Naive thymus-derived CD8-positive, alpha-beta T cell (primary cell): ENCODE measurements at regions not wholly inside any gene's neighbourhood (a gene's known extent, or its start where the extent isn't known, plus 50 kb on each side); places are given as distances from the start of the nearest gene placed in this dataset.

ENCODE experiments used
- ATAC-seq, 2 donors: fragments of 150-1000 bp; cut with Tn5 transposase in 1 of 2; sonication (Bioruptor Pico), chemical (Tn5 transposase) in 1 of 2; 1 replicate in 1 of 2; 2 replicates in 1 of 2; pipeline ENCODE4 v1.10.0; 2021; ENCODE audit warnings: mild to moderate bottlenecking in 2 of 2, moderate library complexity in 2 of 2
- POLR2A ChIA-PET: fragments of 350-600 bp; sonication (Branson Sonifier 250); formaldehyde crosslinking; loops from one replicate; lab custom pipeline; 2021; ENCODE audit warnings: antibody characterized with exemption; lab: Charles Lee
- DNase-seq, 10 donors: peaks; one replicate each; pipeline versions ENCODE4 v3.0.0 to v3.0.0-alpha.2; 2020 to 2022
- H3K27ac Mint-ChIP-seq, 10 donors: one replicate each; pipeline ENCODE4 v1.8.0; 2020 to 2022; ENCODE audit warnings: mild to moderate bottlenecking in 10 of 10, mixed read lengths in 10 of 10, moderate library complexity in 4 of 10, inconsistent platforms in 1 of 10
- H3K27me3 Mint-ChIP-seq, 5 donors: one replicate each; pipeline ENCODE4 v1.8.0; 2021 to 2022; ENCODE audit warnings: mixed read lengths in 5 of 5
- H3K36me3 Mint-ChIP-seq, 3 donors: one replicate each; pipeline ENCODE4 v1.8.0; 2020 to 2022; ENCODE audit warnings: mixed read lengths in 3 of 3, mild to moderate bottlenecking in 2 of 3, inconsistent platforms in 1 of 3
- H3K4me1 Mint-ChIP-seq, 4 donors: one replicate each; pipeline ENCODE4 v1.8.0; 2021 to 2022; ENCODE audit warnings: mixed read lengths in 4 of 4
- H3K4me3 Mint-ChIP-seq, 10 donors: one replicate each; pipeline ENCODE4 v1.8.0; 2020 to 2022; ENCODE audit warnings: mild to moderate bottlenecking in 10 of 10, mixed read lengths in 10 of 10, moderate library complexity in 6 of 10, inconsistent platforms in 1 of 10
- H3K9me3 Mint-ChIP-seq, 9 donors: one replicate each; pipeline ENCODE4 v1.8.0; 2020 to 2022; ENCODE audit warnings: mixed read lengths in 9 of 9, mild to moderate bottlenecking in 3 of 9, inconsistent platforms in 1 of 9, moderate library complexity in 1 of 9

DNA sequence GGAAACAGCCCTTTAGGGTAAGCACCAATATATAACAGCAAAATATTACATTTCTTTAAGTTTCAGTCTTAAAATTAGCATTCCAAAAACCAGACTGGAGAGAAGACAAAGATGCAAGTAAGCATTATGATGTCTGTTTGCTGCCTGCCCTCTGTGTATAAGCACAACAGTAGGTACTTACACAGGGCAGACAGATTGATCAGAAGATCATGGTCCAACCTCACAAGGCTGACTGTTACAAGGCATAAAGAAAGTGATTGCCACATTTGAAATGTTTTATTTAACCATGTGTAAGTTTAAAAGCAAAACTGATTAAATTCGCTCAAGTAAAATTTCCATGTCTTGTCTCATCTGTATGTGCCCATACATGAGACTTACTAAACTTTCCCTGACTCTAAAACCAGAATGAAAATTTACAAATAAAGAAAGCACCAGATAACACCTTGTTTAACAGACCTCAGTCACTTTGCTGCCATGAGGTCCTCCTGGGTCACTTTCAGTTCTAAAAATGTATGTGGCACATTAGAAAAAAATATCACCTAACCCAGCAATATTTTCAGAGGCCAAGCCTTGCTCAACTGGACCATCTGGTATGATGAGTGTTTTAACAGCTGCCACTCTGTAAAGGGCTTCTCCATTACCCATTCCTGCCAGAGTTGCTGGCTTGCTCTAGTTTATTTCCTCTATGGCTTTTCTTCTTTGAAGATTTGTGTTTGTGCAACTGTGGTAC, 297.0 kb downstream of the RBM26 start:
- no peak overlapping the region for H3K27ac Mint-ChIP-seq
- no peaks in the 10 kb centered on the region for H3K4me1 Mint-ChIP-seq
- no peaks in the 10 kb centered on the region for H3K36me3 Mint-ChIP-seq
- POLR2A ChIA-PET: no interaction called here
- peaks cover 0 to 1% (median 0%) of the 10 kb centered on the region in 9 donors for H3K9me3 Mint-ChIP-seq
- DNase-seq (no peak), ATAC-seq (no peak)
- peaks cover 0 to 5% (median 3%) of the 10 kb centered on the region in 5 donors for H3K27me3 Mint-ChIP-seq
- no peak overlapping the region for H3K4me3 Mint-ChIP-seq

DNA sequence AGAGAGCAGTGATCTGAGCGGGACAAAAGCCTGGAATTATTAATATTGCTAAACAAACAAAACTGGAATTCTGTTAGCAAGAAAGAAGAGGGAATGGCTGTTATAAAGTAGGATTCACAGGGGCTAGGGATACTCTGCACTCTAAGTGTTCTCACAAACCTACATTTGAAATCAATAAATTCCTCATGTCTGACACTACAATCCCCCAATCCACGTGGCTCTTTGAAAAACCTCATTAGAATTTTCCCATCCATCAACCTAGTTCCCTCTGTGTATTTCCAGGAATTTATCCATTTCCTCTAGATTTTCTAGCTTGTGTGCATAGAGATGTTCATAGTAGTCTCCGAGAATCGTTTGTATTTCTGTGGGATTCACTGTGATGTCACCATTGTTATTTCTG, 307.5 kb downstream of the RBM26 start:
- no peaks in the 10 kb centered on the region for H3K4me1 Mint-ChIP-seq
- POLR2A ChIA-PET: no interaction called here

DNA sequence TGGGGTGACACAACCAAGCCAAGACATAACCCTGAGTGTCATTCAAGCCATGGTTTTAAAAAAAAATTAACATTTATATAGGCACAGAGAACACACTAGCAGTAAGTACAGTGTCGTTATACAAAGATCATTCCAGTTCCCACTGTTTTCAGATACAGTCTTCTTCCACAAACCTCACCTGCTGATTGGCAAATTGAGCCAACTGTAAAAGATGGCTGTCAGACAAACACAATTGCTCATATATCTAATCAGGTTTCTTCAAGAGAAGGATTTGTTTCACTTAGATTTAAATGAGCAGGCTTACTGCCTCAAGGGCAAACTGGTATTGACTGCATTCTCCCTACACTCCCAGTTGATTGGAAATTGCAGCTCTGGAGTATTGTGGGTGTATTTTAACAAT, 308.9 kb downstream of the RBM26 start:
- H3K36me3 Mint-ChIP-seq: peaks cover 0 to 4% (median 0%) of the 10 kb centered on the region in 3 donors
- DNase-seq (no peak), ATAC-seq (no peak)
- POLR2A ChIA-PET: no interaction called here
- H3K4me3 Mint-ChIP-seq: no peak overlapping the region
- H3K4me1 Mint-ChIP-seq: no peaks in the 10 kb centered on the region
- H3K27me3 Mint-ChIP-seq: peaks cover 0 to 15% (median 6%) of the 10 kb centered on the region in 5 donors
- H3K27ac Mint-ChIP-seq: peak overlapping the region in 1 of 10 donors; percentile 0
- H3K9me3 Mint-ChIP-seq: no peaks in the 10 kb centered on the region

More for the DNA sequence above, 307.5 kb downstream of the RBM26 start:
- H3K27me3 Mint-ChIP-seq: peaks cover 3 to 15% (median 7%) of the 10 kb centered on the region in 5 donors
- ATAC-seq: no peak
- no peaks in the 10 kb centered on the region for H3K9me3 Mint-ChIP-seq
- no peak overlapping the region for H3K4me3 Mint-ChIP-seq
- H3K27ac Mint-ChIP-seq: no peak overlapping the region
- H3K36me3 Mint-ChIP-seq: peaks cover 0 to 4% (median 0%) of the 10 kb centered on the region in 3 donors
- no peak for DNase-seq

DNA sequence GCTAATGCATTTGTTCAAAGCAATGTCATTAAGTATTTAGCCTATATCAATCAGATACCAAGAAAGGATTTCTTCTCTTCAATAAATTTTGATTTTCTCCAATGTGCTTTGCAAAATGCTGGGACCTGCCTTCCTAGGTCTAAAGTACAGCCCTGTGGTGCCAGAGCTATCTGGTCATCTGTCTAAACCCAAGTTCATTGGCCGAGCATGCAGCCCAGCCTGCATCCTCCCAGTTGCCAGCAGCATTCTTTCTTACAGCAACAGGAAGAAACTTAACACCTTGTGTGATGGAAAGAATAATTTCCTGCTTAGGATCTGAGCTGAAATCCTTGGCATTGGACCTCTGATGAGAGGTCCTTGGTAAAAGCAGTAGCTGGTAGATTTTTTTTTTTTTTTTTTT, 310.0 kb downstream of the RBM26 start:
- Mint-ChIP-seq H3K4me1 (no peaks in the 10 kb centered on the region), H3K27me3 (peaks cover 0 to 15% (median 6%) of the 10 kb centered on the region in 5 donors), H3K36me3 (no peaks in the 10 kb centered on the region), H3K4me3 (no peak overlapping the region), H3K27ac (no peak overlapping the region), H3K9me3 (no peaks in the 10 kb centered on the region)
- no peak for DNase-seq
- no peak for ATAC-seq
- POLR2A ChIA-PET: interaction anchor here (0.6 kb wide), 1 partner anchor 14 kb away, joined by 3 read pairs; no protein-coding TSS in a partner anchor

DNA sequence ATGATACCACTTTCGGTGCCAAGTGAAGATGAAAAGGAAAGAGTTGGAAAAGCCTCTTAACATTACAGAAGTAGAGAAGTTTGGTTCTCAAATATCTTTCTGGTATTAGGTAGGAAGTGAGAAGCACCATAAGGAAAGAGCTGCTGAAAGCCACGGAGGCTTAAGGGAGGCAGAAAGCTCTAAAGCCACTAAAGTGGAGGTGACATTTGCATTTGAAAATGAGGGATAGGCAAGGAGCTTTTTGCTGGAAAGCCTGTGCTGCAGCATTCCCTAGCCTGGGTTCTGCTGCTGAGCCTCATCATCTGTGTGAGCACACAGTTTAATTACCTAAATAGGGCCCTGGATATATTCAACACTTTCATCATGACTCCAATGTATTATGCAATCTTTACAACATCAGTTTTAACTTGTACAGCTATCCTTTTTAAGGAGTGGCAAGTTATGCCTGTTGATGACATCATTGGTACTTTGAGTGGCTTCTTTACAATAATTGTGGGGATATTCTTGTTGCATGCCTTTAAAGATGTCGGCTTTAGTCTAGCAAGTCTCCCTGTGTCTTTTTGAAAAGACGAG, 315.4 kb downstream of the RBM26 start:
- H3K27me3 Mint-ChIP-seq: peaks cover 10 to 21% (median 14%) of the 10 kb centered on the region in 5 donors
- peaks cover 0 to 3% (median 0%) of the 10 kb centered on the region in 4 donors for H3K4me1 Mint-ChIP-seq
- H3K9me3 Mint-ChIP-seq: no peaks in the 10 kb centered on the region
- no peaks in the 10 kb centered on the region for H3K36me3 Mint-ChIP-seq
- POLR2A ChIA-PET: no interaction called here
- no peak for ATAC-seq
- DNase-seq: no peak
- H3K27ac Mint-ChIP-seq: no peak overlapping the region
- no peak overlapping the region for H3K4me3 Mint-ChIP-seq

DNA sequence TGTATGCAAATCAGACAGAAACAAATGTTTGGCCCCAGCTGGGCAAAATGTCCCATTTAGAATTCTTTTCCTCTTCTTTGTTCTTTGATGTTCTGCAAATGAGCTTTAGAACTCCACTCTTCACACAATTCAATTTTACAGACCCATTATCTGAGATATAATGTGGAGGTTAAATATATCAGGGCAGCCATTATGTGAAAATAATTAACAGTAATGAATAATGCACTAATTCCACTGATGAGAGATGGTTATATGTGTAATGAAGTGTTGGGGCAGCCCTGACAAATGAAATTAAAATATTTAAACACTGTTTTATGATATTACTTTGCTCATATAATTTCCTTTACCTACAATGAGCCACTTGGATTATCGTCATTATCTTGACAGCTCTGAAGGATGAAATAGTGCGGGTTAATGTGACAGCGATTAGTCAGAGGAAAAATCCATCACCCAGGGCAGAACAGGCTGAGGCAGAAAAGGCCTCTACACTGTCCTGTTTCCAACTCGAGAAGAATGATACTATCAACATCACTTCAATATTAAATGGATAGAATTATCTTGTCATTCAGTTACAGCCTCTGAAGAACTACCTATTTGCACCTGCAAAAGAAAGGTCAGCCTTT, 321.1 kb downstream of the RBM26 start:
- ATAC-seq (no peak), DNase-seq (no peak)
- POLR2A ChIA-PET: no interaction called here
- Mint-ChIP-seq H3K4me3 (no peak overlapping the region), H3K9me3 (peaks cover 0 to 3% (median 0%) of the 10 kb centered on the region in 9 donors), H3K27ac (no peak overlapping the region), H3K36me3 (no peaks in the 10 kb centered on the region), H3K4me1 (peaks cover 0 to 2% (median 0%) of the 10 kb centered on the region in 4 donors), H3K27me3 (peaks cover 5 to 14% (median 6%) of the 10 kb centered on the region in 5 donors)

DNA sequence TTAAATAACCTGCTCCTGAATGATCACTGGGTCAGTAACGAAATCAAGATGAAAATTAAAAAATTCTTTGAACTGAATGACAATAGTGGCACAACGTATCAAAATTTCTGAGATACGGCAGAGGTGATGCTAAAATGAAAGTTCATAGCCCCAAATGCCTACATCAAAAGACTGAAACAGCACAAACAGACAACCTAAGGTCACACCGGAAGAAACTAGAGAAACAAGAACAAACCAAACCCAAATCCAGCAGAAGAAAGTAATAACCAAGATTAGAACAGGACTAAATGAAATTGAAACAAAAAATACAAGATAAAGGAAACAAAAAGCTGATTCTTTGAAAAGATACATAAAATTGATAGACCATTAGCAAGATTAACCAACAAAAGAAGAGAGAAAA, 324.1 kb downstream of the RBM26 start:
- ATAC-seq (no peak), DNase-seq (no peak)
- Mint-ChIP-seq H3K36me3 (no peaks in the 10 kb centered on the region), H3K27ac (no peak overlapping the region), H3K27me3 (peaks cover 0 to 7% (median 4%) of the 10 kb centered on the region in 5 donors), H3K4me1 (no peaks in the 10 kb centered on the region), H3K9me3 (peaks cover 0 to 15% (median 0%) of the 10 kb centered on the region in 9 donors), H3K4me3 (no peak overlapping the region)
- POLR2A ChIA-PET: no interaction called here

DNA sequence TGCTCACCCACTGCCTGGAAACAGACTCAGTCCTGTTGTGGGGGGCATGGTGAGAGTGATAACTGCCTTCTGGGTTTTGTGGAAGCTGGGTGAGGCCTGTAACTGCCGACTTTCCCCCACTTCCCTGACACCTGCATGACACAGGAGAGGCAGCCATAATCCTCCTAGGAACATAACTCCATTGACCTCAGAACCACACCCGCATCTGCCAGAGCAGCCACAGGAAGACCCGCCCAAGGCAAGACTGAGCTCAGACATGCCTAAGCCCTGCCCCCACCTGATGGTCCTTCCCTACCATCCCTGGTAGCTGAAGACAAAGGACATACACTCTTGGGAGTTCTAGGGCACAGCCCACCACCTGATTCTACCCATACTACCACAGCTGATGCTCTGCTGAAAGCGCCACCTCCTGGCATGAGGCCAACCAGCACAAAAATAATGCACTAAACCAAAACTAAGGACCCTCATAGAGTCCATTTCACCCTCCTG, 326.7 kb downstream of the RBM26 start:
- Mint-ChIP-seq H3K36me3 (no peaks in the 10 kb centered on the region), H3K9me3 (peaks cover 0 to 15% (median 0%) of the 10 kb centered on the region in 9 donors), H3K27ac (no peak overlapping the region), H3K4me1 (no peaks in the 10 kb centered on the region), H3K4me3 (no peak overlapping the region), H3K27me3 (peaks cover 0 to 10% (median 4%) of the 10 kb centered on the region in 5 donors)
- DNase-seq (no peak), ATAC-seq (no peak)
- POLR2A ChIA-PET: no interaction called here

DNA sequence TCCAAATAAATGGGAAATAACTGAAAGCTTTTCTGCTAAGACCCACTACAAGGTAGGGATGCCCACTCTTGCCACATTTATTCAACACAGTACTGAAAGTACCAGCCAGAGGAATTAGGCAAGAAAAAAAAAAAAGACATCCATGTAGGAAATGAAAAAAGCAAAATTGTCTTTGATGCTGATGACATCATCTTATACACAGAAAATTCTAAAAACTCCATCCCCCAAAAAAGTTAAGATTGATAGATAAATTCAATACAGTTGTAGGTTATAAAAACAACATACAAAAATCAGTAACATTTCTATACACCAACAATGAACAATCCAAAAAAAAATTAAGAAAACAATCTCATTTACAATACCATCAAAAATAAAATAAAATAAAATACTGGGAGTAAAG, 330.4 kb downstream of the RBM26 start:
- Mint-ChIP-seq H3K27ac (no peak overlapping the region), H3K27me3 (peaks cover 1 to 17% (median 11%) of the 10 kb centered on the region in 5 donors), H3K4me1 (no peaks in the 10 kb centered on the region), H3K36me3 (peaks cover 0 to 5% (median 0%) of the 10 kb centered on the region in 3 donors), H3K9me3 (peaks cover 0 to 25% (median 2%) of the 10 kb centered on the region in 9 donors), H3K4me3 (no peak overlapping the region)
- ATAC-seq (no peak), DNase-seq (no peak)
- POLR2A ChIA-PET: no interaction called here

DNA sequence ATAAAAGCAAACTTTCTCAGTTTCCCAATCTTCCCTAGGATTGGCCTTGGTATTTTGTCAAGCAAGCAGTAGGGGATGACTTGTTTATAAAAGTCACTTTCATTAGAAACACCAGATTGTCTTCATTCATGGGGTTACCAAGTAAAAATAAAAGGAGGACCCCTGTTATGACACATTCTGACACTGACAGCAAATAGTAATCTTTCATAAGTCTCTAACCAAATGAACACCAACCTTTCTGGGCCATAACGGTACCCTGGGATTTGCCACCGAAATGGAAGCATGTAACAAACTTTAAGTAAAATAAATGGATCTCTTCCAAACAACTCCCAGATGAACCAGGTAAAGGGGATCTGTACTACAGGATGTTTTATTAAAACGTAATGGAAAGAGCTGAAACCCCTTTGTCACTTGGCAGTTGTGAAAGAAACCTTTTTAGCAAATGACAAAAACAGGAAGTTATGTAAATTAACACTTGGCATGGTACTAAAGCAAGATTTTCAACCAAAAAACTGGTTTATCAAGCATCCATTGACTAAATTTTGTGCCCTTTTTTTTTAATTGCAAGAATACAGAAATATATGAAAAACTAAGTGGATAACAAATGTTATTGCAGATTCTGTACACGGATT, 335.6 kb downstream of the RBM26 start:
- no peak overlapping the region for H3K27ac Mint-ChIP-seq

DNA sequence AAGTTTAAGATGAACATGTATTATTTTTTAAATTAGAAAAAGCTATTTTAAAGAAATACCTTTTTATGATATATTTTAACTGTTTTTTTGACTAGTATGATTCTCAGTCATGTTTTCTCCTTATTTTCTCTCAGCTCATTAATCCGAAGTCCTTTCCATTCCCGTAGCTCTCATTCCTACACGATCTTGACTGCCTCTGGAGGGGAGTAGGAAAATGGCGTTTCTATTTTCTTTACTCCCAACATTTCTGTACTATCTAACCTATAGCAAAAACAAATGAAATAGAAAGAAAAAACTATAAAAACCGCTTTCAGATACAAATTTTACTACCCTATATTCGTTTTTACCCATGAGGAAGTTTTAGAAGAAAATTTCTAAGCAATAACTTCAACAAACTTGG, 343.8 kb downstream of the RBM26 start:
- Mint-ChIP-seq H3K27me3 (peaks cover 0 to 32% (median 6%) of the 10 kb centered on the region in 5 donors), H3K36me3 (no peaks in the 10 kb centered on the region), H3K4me1 (no peaks in the 10 kb centered on the region), H3K9me3 (no peaks in the 10 kb centered on the region), H3K27ac (no peak overlapping the region), H3K4me3 (no peak overlapping the region)
- POLR2A ChIA-PET: no interaction called here
- no peak for DNase-seq
- no peak for ATAC-seq

More for the DNA sequence above, 335.6 kb downstream of the RBM26 start:
- Mint-ChIP-seq H3K4me3 (no peak overlapping the region), H3K36me3 (peaks cover 0 to 5% (median 0%) of the 10 kb centered on the region in 3 donors), H3K4me1 (no peaks in the 10 kb centered on the region), H3K27me3 (peaks cover 16 to 39% (median 18%) of the 10 kb centered on the region in 5 donors), H3K9me3 (peaks cover 0 to 12% (median 2%) of the 10 kb centered on the region in 9 donors)
- DNase-seq (no peak), ATAC-seq (no peak)
- POLR2A ChIA-PET: no interaction called here

DNA sequence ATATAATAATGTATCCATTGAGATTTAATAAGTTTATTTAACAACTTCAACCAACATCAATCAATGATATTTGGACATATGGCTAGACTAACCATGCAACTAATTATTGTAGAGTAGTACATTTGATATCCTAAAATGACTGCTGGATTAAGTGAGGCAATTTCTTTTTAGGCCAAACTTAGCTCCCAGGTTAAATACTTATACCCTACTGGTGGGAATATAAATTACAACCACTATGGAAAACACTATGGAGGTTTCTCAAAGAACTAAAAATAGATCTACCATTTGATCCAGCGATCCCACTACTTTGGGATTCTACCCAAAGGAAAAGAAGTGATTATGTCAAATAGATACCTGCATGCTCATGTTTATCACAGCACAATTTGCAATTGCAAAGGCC, 345.8 kb downstream of the RBM26 start:
- no peaks in the 10 kb centered on the region for H3K9me3 Mint-ChIP-seq
- H3K4me1 Mint-ChIP-seq: no peaks in the 10 kb centered on the region
- H3K4me3 Mint-ChIP-seq: no peak overlapping the region
- H3K27me3 Mint-ChIP-seq: peaks cover 2 to 16% (median 5%) of the 10 kb centered on the region in 5 donors
- ATAC-seq (no peak), DNase-seq (no peak)
- no peaks in the 10 kb centered on the region for H3K36me3 Mint-ChIP-seq
- POLR2A ChIA-PET: no interaction called here
- H3K27ac Mint-ChIP-seq: no peak overlapping the region
